GM12875 (cell line): ENCODE measurements at regions not wholly inside any gene's neighbourhood (a gene's known extent, or its start where the extent isn't known, plus 50 kb on each side); places are given as distances from the start of the nearest gene placed in this dataset.

Experiments used
- H3K4me3 ChIP-seq: one replicate; pipeline ENCODE4 v1.5.1; 2011; ENCODE audit warnings: low read depth, low read length, control low read depth
- CTCF ChIP-seq: IDR thresholded peaks from 2 replicates; pipeline ENCODE4 v1.5.1; 2011; ENCODE audit warnings: low read depth, mild to moderate bottlenecking, control low read depth, inconsistent platforms, low read length, moderate library complexity, borderline replicate concordance; ENCODE audit not compliant: insufficient read depth

DNA sequence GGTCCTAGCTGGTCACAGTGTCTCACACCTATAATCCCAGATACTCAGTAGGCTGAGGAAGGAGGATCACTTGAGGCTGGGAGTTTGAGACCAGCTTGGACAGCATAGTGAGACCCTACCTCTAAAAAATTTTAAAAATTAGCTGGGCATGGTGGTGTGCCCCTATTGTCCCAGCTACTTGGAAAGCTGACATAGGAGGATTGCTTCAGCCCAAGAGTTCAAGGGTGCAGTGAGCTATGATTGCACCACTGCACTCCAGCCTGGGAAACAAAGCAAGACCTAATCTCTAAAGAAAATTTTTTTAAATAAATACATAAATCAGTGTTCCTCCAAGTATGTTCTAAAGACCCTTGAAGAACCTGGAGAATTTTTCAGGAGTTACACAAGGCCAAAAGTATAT lies 50.6 kb upstream of the GNAO1 start:
- TF ChIP-seq CTCF = no peak
- H3K4me3 ChIP-seq = no peak overlapping the region

- no peak overlapping the region for H3K4me3 ChIP-seq
- no peak for TF ChIP-seq CTCF
These were observed 54.0 kb upstream of the GNAO1 start for GRCh38 chr16:56137269-56137668.

- no peak overlapping the region for H3K4me3 ChIP-seq
- no peak for TF ChIP-seq CTCF
These were observed 55.0 kb upstream of the GNAO1 start for GRCh38 chr16:56136256-56136655.

- TF ChIP-seq CTCF = no peak
- H3K4me3 ChIP-seq = no peak overlapping the region
These were observed 56.5 kb upstream of the GNAO1 start for GRCh38 chr16:56134790-56135189.

DNA sequence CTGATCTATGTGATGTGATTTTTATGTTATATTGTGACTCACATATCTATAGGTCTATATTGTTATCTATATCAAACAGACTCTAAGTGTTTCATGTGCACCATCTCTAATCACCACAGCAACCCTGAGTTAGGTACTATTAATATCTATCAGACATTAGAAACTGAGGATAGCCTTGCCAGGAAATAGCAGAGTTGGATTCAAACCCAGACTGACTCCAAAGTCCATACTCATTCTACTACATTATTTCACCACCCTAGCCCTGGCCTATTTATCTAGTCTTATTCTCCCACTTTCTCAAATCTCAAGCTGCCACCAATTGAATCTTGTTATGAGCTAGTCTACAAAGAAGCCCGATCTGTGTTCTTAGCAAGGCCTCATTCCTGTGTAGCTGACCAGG lies 65.4 kb upstream of the GNAO1 start:
- H3K4me3 ChIP-seq = no peak overlapping the region
- TF ChIP-seq CTCF = no peak

DNA sequence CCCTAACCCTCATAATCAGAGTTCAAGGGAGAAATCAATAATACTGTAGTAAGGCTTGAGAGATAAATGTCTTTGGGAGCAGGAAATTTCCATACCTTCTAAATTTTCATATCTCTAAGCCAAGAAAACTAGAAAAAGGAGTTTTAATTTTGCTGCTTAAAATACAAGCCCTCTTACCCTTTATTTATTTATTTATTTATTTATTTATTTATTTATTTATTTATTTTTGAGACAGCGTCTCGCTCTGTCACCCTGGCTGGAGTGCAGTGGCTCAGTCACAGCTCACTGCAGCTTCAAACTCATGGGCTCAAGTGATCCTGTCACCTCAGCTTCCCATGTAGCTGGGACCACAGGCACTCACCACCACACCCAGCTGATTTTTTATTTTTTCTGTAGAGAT lies 69.0 kb upstream of the GNAO1 start:
- TF ChIP-seq CTCF = no peak
- H3K4me3 ChIP-seq = no peak overlapping the region

GRCh38 chr16:56121156-56121500 lies 70.2 kb upstream of the GNAO1 start:
- H3K4me3 ChIP-seq = no peak overlapping the region
- TF ChIP-seq CTCF = no peak
